PFSK-1 (cell line): ENCODE measurements at regions not wholly inside any gene's neighbourhood (a gene's known extent, or its start where the extent isn't known, plus 50 kb on each side); places are given as distances from the start of the nearest gene placed in this dataset.

Experiments used
- FOXP2 ChIP-seq: optimal IDR thresholded peaks from 2 replicates; pipeline ENCODE3; 2011; ENCODE audit warnings: borderline replicate concordance, control low read depth, inconsistent platforms; ENCODE audit not compliant: insufficient read depth; ENCODE audit errors: extremely low read length, extremely low read depth
- POLR2AphosphoS5 ChIP-seq: IDR thresholded peaks from 2 replicates; pipeline ENCODE4 v1.6.1; 2012; ENCODE audit warnings: low read depth, mild to moderate bottlenecking, control low read depth, low read length, moderate library complexity
- REST ChIP-seq, 2 experiments: IDR thresholded peaks; 2 replicates each; pipeline versions ENCODE4 v1.6.1 to v1.8.0; 2011 to 2012; ENCODE audit warnings: low read depth in 2 of 2, low read length in 2 of 2, control low read depth in 1 of 2, inconsistent platforms in 1 of 2, mild to moderate bottlenecking in 1 of 2, moderate library complexity in 1 of 2; ENCODE audit not compliant: insufficient read depth in 1 of 2
- SIN3A ChIP-seq: IDR thresholded peaks from 2 replicates; pipeline ENCODE4 v1.6.1; 2012; ENCODE audit warnings: mild to moderate bottlenecking, low read length, moderate library complexity, borderline replicate concordance; ENCODE audit not compliant: insufficient read depth
- TAF1 ChIP-seq: IDR thresholded peaks from 2 replicates; pipeline ENCODE4 v1.6.1; 2012; ENCODE audit warnings: low read length, control low read depth, borderline replicate concordance; ENCODE audit not compliant: insufficient read depth

- TF ChIP-seq TAF1 (no peak), POLR2AphosphoS5 (no peak), FOXP2 (no peak), REST (IDR thresholded peaks at IDR 0.05; ENCODE audit: insufficient read depth in 1 of 2, low read depth in 2 of 2, low read length in 2 of 2) (no peak), SIN3A (no peak)
Observed at GRCh38 chr12:90090929-90091651, 382.5 kb upstream of the ATP2B1 start.

- TF ChIP-seq SIN3A (no peak), POLR2AphosphoS5 (no peak), TAF1 (no peak), FOXP2 (no peak), REST (IDR thresholded peaks at IDR 0.05; ENCODE audit: insufficient read depth in 1 of 2, low read depth in 2 of 2, low read length in 2 of 2) (no peak)
Observed at GRCh38 chr12:90086281-90086680, 377.6 kb upstream of the ATP2B1 start.

- TF ChIP-seq FOXP2 (no peak), SIN3A (no peak), POLR2AphosphoS5 (no peak), REST (IDR thresholded peaks at IDR 0.05; ENCODE audit: insufficient read depth in 1 of 2, low read depth in 2 of 2, low read length in 2 of 2) (no peak), TAF1 (no peak)
Observed at GRCh38 chr12:90085494-90086274, 377.0 kb upstream of the ATP2B1 start.

- TF ChIP-seq POLR2AphosphoS5: no peak
- TF ChIP-seq TAF1: no peak
- TF ChIP-seq SIN3A: no peak
- no peak for TF ChIP-seq FOXP2
- no peak for TF ChIP-seq REST (IDR thresholded peaks at IDR 0.05; ENCODE audit: insufficient read depth in 1 of 2, low read depth in 2 of 2, low read length in 2 of 2)
Observed at GRCh38 chr12:90084018-90084417, 375.4 kb upstream of the ATP2B1 start.
